ENCODE measurements at regions not wholly inside any gene's neighbourhood (a gene's known extent, or its start where the extent isn't known, plus 50 kb on each side); places are given as distances from the start of the nearest gene placed in this dataset.
"Not testable (repeated sequence)": the region's sequence is repeated elsewhere in the genome, so short reads cannot be mapped to it uniquely, and the experiment has no call there.

- no peak for DNase-seq
These were observed 199.8 kb upstream of the WSCD1 start for GRCh38 chr17:5870231-5870953.

- DNase-seq: no peak
These were observed 198.5 kb upstream of the WSCD1 start for GRCh38 chr17:5871666-5872065.

- no peak for DNase-seq
These were observed 197.3 kb upstream of the WSCD1 start for GRCh38 chr17:5872831-5873230.

GRCh38 chr17:5873781-5874180, 196.4 kb upstream of the WSCD1 start:
- no peak for DNase-seq

GRCh38 chr17:5874486-5874885, 195.7 kb upstream of the WSCD1 start:
- no peak for DNase-seq

- no peak for DNase-seq
These were observed 192.8 kb upstream of the WSCD1 start for GRCh38 chr17:5877366-5877765.

GRCh38 chr17:5877948-5878347, 192.2 kb upstream of the WSCD1 start:
- DNase-seq: no peak

- no peak for DNase-seq
These were observed 188.3 kb upstream of the WSCD1 start for GRCh38 chr17:5881849-5882248.

GRCh38 chr17:5883775-5884665, 186.2 kb upstream of the WSCD1 start:
- DNase-seq: no peak

- no peak for DNase-seq
These were observed 184.8 kb upstream of the WSCD1 start for GRCh38 chr17:5885336-5885735.

GRCh38 chr17:5888811-5889210, 181.4 kb upstream of the WSCD1 start:
- no peak for DNase-seq

GRCh38 chr17:5892921-5893675, 177.1 kb upstream of the WSCD1 start:
- no peak for DNase-seq

GRCh38 chr17:5893741-5894140, 176.4 kb upstream of the WSCD1 start:
- DNase-seq: no peak

- DNase-seq: no peak
These were observed 174.9 kb upstream of the WSCD1 start for GRCh38 chr17:5895276-5895675.

GRCh38 chr17:5896215-5896614, 174.0 kb upstream of the WSCD1 start:
- no peak for DNase-seq

GRCh38 chr17:5897275-5897911, 172.8 kb upstream of the WSCD1 start:
- no peak for DNase-seq

- not testable (repeated sequence) for DNase-seq
These were observed 172.2 kb upstream of the WSCD1 start for GRCh38 chr17:5897981-5898380.

GRCh38 chr17:5898406-5898805, 171.8 kb upstream of the WSCD1 start:
- no peak for DNase-seq

GRCh38 chr17:5899496-5900195, 170.5 kb upstream of the WSCD1 start:
- DNase-seq: no peak

- DNase-seq: no peak
These were observed 168.4 kb upstream of the WSCD1 start for GRCh38 chr17:5901731-5902130.

GRCh38 chr17:5902181-5903140, 167.7 kb upstream of the WSCD1 start:
- DNase-seq: no peak
